CD4-positive, alpha-beta T cell treated with Interleukin-21 for 1 hour (primary cell): ENCODE measurements at regions not wholly inside any gene's neighbourhood (a gene's known extent, or its start where the extent isn't known, plus 50 kb on each side); places are given as distances from the start of the nearest gene placed in this dataset.

Source experiments
- DNase-seq: peaks from one replicate; pipeline ENCODE4 v3.0.0-alpha.2; 2020

GRCh38 chr3:28743831-28744230 is 395.2 kb upstream of the AZI2 start:
- DNase-seq: no peak

GRCh38 chr3:28745436-28745835 is 396.8 kb upstream of the AZI2 start:
- no peak for DNase-seq

DNA sequence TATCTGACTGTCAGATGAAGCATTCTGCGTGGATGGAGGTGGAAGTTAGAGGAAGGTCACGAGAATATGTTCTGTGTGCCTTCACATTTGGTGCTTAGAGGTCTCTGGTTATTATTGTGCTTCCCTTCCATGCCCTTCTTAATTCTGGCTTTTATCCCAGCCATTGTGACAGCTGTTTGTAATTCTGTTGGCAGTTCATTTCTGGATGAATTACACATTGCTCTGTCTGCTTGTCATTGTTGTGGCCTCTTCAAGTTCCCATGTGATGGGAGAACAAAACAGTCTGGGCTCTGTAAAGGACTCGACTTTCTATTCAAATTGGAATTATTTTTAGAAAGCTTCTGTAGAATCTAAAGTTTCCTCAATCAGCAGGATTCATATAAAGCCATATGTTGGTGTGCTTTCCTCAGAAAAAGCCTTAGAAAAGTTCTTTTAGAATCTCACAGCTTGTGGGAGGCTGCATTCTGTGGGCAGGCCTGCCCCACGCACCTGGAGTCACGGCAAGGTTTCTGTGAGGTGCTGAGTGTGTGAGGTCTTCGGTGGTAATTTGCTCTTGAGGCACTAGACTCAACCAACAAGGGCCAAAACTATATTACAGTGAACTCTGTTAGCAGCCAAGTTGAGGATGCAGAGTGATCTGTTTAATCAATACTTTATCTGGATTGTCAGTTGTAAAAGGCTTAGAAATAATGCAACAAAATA is 397.4 kb upstream of the AZI2 start:
- no peak for DNase-seq

DNA sequence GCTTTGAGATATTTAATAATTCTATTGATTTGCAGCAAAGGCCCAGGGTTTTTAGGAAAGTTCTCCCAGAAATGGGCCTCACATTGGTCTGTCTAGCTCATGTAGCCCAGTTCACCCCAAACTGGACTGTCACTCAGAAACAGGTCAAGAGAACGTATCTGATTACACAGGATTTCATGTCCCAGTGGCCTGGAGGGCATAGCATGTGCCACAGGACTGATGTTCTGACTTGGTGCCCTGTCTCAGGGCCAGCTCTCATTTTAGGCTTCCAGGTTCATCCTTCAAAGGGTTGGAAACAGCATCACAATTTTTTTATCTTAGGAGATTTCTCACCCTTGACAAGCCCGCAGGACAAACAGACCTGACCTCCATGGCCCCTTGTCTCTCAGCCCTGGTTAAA is 398.4 kb upstream of the AZI2 start:
- DNase-seq: no peak

- no peak for DNase-seq
These were observed 403.2 kb upstream of the AZI2 start for GRCh38 chr3:28751864-28752263.

DNA sequence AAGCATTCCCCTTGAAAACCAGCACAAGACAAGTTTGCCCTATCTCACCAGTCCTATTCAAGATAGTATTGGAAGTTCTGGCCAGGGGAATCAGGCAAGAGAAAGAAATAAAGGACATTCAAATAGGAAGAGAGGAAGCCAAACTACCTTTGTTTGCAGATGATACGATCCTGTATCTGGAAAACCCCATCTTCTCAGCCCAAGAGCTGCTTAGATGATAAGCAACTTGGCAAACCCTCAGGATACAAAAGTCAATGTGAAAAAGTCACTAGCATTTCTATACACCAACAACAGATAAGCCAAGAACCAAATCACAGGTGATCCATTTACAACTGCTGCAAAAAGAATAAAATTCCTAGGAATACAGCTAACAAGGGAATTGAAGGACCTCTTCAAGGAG is 403.7 kb upstream of the AZI2 start:
- DNase-seq: no peak

GRCh38 chr3:28756056-28756455 is 407.4 kb upstream of the AZI2 start:
- no peak for DNase-seq

- no peak for DNase-seq
These were observed 409.5 kb upstream of the AZI2 start for GRCh38 chr3:28758115-28758514.

DNA sequence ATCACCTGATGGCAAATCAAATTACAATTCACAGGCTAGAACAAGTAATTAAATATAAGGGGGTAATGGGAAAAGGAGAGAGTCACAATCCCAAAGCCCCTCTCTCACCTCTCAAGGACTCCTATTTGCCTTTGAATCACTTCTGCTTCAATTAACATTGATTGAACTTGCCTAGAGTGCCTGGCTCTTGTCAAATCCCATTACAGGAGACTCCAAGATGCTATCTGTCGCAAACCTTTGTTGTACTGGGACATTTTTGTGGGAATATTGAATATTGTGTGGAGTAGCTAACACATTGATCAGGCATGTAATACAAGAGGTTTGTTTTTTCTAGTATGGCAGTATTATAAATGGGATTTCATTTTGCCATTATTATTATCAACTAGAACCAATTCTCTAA is 412.8 kb upstream of the AZI2 start:
- no peak for DNase-seq

- no peak for DNase-seq
These were observed 416.6 kb upstream of the AZI2 start for GRCh38 chr3:28765194-28765593.

DNA sequence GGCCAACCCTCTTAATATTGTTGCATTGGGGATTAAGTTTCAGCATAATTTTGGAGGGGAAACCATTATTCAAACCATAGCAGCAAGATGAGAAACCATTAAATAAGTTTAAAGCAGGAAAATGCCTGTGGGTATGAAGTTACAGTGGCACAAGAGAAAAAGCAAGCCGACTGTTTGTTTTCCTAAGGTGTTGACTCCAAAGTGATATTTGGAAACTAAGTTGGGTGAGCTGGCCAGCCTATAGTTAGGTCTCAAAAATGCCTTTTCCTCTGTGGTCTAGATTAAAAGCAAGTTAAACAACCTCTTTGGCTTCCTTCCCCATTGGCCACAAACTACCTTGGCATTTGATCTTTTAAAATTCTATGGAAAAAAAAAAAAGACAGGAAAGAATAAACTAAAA is 419.8 kb upstream of the AZI2 start:
- no peak for DNase-seq

DNA sequence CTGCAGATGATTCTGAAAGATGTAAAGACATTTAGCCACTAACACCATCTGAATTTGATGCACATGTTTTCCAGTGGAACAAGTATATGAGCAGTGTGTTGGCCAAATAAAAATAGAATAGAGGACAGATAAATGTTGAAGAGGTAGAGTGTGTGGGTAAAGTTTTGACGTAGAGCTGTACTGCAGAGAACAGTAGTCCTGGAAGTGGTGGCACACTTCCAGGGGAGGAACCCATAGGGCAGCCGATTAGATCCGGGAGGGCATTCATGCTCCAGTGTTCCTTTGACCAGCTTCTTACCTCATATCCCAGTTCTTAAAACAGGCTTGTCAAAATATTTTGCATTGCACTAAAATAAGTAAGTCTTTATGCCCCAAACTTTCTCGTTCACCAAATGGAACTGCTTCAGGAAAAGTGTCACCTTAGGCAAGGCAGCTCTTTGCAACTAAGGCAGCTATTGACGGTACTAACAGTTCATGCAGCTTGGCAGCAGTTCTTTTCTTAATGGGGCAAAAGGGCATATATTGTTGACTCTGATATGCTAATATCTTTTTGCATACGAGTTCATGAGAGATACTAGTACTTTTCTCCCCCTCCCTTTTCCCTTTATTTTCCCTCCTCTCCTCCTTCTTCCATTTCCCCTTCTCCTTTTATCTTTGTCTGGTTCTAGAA is 429.3 kb upstream of the AZI2 start:
- DNase-seq: no peak

DNA sequence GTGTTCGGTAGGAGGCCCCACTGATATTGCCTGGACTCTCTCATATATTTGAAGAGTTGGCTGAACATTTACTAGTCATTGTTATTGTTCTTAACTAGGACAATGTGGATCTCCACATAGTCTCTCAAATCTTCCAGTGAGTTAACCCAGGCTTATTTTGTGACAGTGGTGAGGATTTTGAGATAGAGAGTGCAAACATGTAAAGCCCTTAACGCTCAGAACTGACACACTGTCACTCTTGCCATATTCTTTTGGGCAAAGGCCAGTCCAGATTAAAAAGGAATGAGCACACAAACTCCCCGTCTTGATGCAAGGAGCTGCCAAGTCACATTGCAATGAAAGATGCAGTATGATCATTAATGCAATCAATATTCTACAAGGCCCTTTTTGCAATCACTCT is 431.9 kb upstream of the AZI2 start:
- DNase-seq: no peak

DNA sequence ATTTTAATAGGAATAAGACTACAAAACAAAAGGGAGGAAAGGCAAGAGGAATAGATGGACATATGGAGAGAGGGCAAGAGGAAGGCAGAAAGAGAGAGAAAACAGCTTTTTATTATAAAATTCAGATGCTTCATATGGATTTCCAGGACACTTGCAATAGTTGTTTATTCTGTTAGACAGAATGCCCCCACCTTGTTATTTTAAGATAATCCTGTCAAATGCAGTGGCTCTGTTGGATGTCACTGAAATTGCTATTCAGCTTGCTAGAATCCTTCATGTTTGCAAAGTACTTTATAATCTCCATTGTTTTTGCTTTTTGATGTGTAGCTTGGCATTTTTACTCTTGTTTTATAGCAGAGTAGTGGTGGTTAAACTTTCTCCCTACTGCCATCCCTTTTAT is 432.4 kb upstream of the AZI2 start:
- DNase-seq: no peak

GRCh38 chr3:28786446-28786845 is 437.8 kb upstream of the AZI2 start:
- DNase-seq: no peak

GRCh38 chr3:28788571-28788970 is 439.9 kb upstream of the AZI2 start:
- DNase-seq: no peak

GRCh38 chr3:28791713-28792255 is 443.2 kb upstream of the AZI2 start:
- DNase-seq: no peak

GRCh38 chr3:28792604-28793003 is 444.0 kb upstream of the AZI2 start:
- no peak for DNase-seq

- no peak for DNase-seq
These were observed 450.5 kb upstream of the AZI2 start for GRCh38 chr3:28799084-28799483.

DNA sequence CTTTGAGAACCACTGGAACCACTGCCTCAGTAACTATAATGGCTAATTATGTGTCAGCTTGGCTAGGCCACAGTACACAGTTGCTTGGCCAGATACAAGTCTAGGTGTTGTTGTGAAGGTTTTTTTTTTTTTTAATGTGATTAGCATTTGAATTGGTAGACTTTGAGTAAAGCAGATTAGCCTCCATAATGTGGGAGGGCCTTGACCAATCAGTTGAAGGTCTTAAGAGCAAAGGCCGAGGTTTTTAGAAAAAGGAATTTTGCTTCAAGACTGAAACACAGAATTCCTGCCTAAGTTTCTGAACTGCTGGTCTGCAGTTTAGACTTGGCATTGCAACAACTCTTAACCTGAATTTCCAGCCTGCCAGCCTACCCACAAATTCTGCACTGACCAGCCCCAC is 451.6 kb upstream of the AZI2 start:
- DNase-seq: no peak

GRCh38 chr3:28808068-28808467 is 459.4 kb upstream of the AZI2 start:
- no peak for DNase-seq

DNA sequence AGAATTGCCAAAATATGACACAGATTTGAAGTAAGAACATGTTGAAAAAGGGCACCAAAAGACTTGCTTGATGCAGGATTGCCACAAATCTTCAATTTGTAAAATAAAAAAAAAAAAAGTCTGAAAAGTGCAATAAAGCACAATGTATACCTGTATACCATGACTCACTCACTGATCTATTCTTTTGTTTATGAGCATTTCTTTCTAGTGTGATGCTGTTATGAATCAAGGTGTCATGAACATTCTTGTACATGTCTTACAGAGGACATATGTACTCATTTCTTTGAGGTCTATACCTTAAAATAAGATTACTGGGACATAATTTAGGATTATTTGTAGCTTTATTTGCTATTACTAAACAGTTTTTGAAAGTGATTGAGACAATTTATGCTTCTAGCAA is 464.9 kb upstream of the RBMS3 start:
- no peak for DNase-seq

GRCh38 chr3:28824316-28824715 is 456.6 kb upstream of the RBMS3 start:
- no peak for DNase-seq

DNA sequence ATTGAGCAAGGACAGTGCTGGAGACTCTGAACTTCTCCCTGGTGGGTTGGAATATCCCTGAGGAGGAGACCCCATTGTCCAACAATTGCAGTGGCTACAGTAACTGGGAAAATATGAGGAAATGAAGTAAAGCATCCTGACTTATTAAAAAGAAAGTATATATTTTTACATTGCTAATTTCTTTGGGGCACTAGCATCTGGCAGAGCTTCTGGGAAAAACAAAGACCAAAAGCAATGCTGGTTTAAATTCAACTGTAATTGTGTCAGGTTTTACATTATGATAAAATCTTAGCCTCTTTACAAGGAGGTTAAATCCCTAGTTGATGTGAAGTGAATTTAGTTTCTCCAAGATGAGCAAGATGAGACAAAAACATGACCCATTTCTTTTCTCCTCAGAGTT is 454.0 kb upstream of the RBMS3 start:
- DNase-seq: no peak

- no peak for DNase-seq
These were observed 445.6 kb upstream of the RBMS3 start for GRCh38 chr3:28835249-28835648.
